Stimulated activated CD8-positive, alpha-beta memory T cell treated with anti-CD3 and anti-CD28 coated beads, Interleukin-7, amount 100 ng/mL, for 24 hours (primary cell): ENCODE measurements at regions not wholly inside any gene's neighbourhood (a gene's known extent, or its start where the extent isn't known, plus 50 kb on each side); places are given as distances from the start of the nearest gene placed in this dataset.
"Not testable (repeated sequence)": the region's sequence is repeated elsewhere in the genome, so short reads cannot be mapped to it uniquely, and the experiment has no call there.

ENCODE experiments used
- DNase-seq: peaks from one replicate; pipeline ENCODE4 v3.0.0-alpha.2; 2020; ENCODE audit warnings: low read depth

- no peak for DNase-seq
These were observed 225.4 kb upstream of the DAB2 start for GRCh38 chr5:39650008-39650762.

- DNase-seq = no peak
These were observed 224.1 kb upstream of the DAB2 start for GRCh38 chr5:39648848-39649227.

GRCh38 chr5:39648085-39648847, 223.5 kb upstream of the DAB2 start:
- no peak for DNase-seq

- DNase-seq = no peak
These were observed 215.8 kb upstream of the DAB2 start for GRCh38 chr5:39640552-39640951.

GRCh38 chr5:39639618-39640089, 214.9 kb upstream of the DAB2 start:
- no peak for DNase-seq

- DNase-seq = no peak
These were observed 214.0 kb upstream of the DAB2 start for GRCh38 chr5:39638813-39639212.

- DNase-seq = no peak
These were observed 208.3 kb upstream of the DAB2 start for GRCh38 chr5:39633057-39633456.

- no peak for DNase-seq
These were observed 207.2 kb upstream of the DAB2 start for GRCh38 chr5:39631958-39632357.

- no peak for DNase-seq
These were observed 205.2 kb upstream of the DAB2 start for GRCh38 chr5:39629946-39630345.

- no peak for DNase-seq
These were observed 203.6 kb upstream of the DAB2 start for GRCh38 chr5:39628348-39628747.

GRCh38 chr5:39624890-39625289, 200.1 kb upstream of the DAB2 start:
- no peak for DNase-seq

- DNase-seq = no peak
These were observed 199.6 kb upstream of the DAB2 start for GRCh38 chr5:39624268-39624886.

- no peak for DNase-seq
These were observed 198.6 kb upstream of the DAB2 start for GRCh38 chr5:39623291-39623865.

GRCh38 chr5:39622281-39622680, 197.5 kb upstream of the DAB2 start:
- no peak for DNase-seq

GRCh38 chr5:39619168-39619818, 194.5 kb upstream of the DAB2 start:
- DNase-seq = no peak

GRCh38 chr5:39618391-39618790, 193.6 kb upstream of the DAB2 start:
- no peak for DNase-seq

GRCh38 chr5:39616131-39616530, 191.4 kb upstream of the DAB2 start:
- DNase-seq = no peak

GRCh38 chr5:39611076-39611475, 186.3 kb upstream of the DAB2 start:
- DNase-seq = not testable (repeated sequence)

- no peak for DNase-seq
These were observed 183.2 kb upstream of the DAB2 start for GRCh38 chr5:39608024-39608423.

GRCh38 chr5:39606591-39606990, 181.8 kb upstream of the DAB2 start:
- no peak for DNase-seq

GRCh38 chr5:39605588-39606575, 181.1 kb upstream of the DAB2 start:
- no peak for DNase-seq
